HUES6 (cell line): ENCODE measurements at regions not wholly inside any gene's neighbourhood (a gene's known extent, or its start where the extent isn't known, plus 50 kb on each side); places are given as distances from the start of the nearest gene placed in this dataset.

Source experiments
- H3K27ac ChIP-seq: 2 replicates; pipeline ENCODE4 v1.7.0; 2013; ENCODE audit warnings: low read depth, mild to moderate bottlenecking, low read length, inconsistent platforms
- H3K27me3 ChIP-seq: 2 replicates; pipeline ENCODE4 v1.6.1; 2013; ENCODE audit warnings: low read length; ENCODE audit not compliant: control insufficient read depth, insufficient read depth
- H3K36me3 ChIP-seq: 2 replicates; pipeline ENCODE4 v1.6.1; 2013; ENCODE audit warnings: low read length; ENCODE audit not compliant: control insufficient read depth, insufficient read depth
- H3K4me1 ChIP-seq: 2 replicates; pipeline ENCODE4 v1.6.1; 2013; ENCODE audit warnings: low read length; ENCODE audit not compliant: control insufficient read depth, insufficient read depth
- H3K4me3 ChIP-seq: 2 replicates; pipeline ENCODE4 v1.5.1; 2013; ENCODE audit warnings: low read depth, low read length
- H3K9ac ChIP-seq: one replicate; pipeline ENCODE4 v1.6.1; 2013; ENCODE audit warnings: mild to moderate bottlenecking, low read length
- H3K9me3 ChIP-seq: 2 replicates; pipeline ENCODE4 v1.6.1; 2013; ENCODE audit warnings: low read depth, low read length; ENCODE audit not compliant: control insufficient read depth, insufficient read depth

DNA sequence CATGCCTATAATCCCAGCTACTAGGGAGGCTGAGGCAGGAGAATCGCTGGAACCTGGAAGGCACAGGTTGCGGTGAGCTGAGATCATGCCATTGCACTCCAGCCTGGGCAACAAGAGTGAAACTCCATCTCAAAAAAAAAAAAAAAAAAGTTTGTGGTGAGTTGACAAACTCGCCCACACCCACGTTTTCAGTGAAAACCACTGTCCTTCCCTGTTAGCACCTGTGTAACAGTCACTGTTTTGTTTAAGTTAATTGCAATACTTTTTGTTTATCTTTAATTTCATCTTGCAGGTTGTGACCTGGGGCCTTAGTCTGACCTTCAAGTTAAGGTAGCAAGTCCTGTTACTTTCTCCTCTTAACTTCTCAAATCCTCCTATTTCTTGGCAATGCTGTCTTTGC, 65.5 kb upstream of the SKOR2 start:
- Histone ChIP-seq H3K4me3 (no peak overlapping the region), H3K36me3 (no peaks in the 10 kb centered on the region), H3K27me3 (peaks cover 62% of the 10 kb centered on the region), H3K27ac (no peak overlapping the region), H3K9me3 (no peaks in the 10 kb centered on the region), H3K9ac (no peak overlapping the region), H3K4me1 (no peaks in the 10 kb centered on the region)

DNA sequence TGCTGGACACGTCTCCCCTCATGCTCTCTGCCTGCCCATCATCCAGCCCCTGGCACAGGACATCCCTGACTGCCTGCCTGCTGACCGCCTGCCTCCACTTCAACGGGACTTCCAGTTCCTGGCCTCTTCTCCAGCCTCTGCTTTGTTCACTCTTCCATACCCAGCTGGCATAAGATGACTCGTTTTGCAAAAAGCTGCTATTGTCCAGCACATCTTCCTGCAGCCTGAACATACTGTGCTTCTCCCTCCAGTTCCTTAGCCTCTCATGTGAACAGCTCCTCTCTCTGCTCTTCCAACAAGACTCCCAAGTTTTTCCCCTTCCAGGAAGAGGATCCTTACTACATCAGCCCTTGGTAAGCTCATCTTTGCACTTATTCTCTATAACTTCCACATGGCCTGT, 62.4 kb upstream of the SKOR2 start:
- Histone ChIP-seq H3K9ac (no peak overlapping the region), H3K36me3 (no peaks in the 10 kb centered on the region), H3K9me3 (no peaks in the 10 kb centered on the region), H3K4me3 (no peak overlapping the region), H3K4me1 (no peaks in the 10 kb centered on the region), H3K27me3 (peaks cover 57% of the 10 kb centered on the region), H3K27ac (no peak overlapping the region)

DNA sequence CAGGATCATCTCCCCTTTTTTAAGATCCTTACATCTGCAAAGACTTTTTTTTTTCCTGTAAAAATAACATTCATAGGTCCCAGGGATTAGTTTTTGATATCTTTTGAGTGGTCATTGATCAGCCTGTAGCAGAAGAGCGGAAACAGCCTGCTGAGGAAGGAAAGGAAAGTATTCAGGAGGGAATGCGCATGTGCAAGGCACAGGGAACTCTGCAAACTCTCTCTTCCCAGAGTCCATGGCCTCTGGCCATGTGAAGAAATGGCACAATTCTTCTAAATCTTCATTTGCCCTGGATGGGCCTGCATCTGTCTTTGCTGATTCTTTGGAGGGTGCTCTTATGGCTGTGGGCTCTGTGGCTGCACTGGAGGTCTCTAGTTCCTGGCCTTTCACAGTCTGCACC, 60.1 kb upstream of the SKOR2 start:
- no peak overlapping the region for H3K9ac ChIP-seq
- no peaks in the 10 kb centered on the region for H3K9me3 ChIP-seq
- no peak overlapping the region for H3K4me3 ChIP-seq
- H3K27ac ChIP-seq: no peak overlapping the region
- peaks cover 39% of the 10 kb centered on the region for H3K27me3 ChIP-seq
- no peaks in the 10 kb centered on the region for H3K4me1 ChIP-seq
- no peaks in the 10 kb centered on the region for H3K36me3 ChIP-seq
